Activated CD4-positive, alpha-beta T cell treated with anti-CD3 and anti-CD28 coated beads, Interleukin-2, amount 50 U/mL, for 24 hours (primary cell): ENCODE measurements at regions not wholly inside any gene's neighbourhood (a gene's known extent, or its start where the extent isn't known, plus 50 kb on each side); places are given as distances from the start of the nearest gene placed in this dataset.

Experiments
- DNase-seq, 2 donors: peaks; one replicate each; pipeline ENCODE4 v3.0.0-alpha.2; 2020; ENCODE audit warnings: low read depth in 1 of 2, low spot score in 1 of 2

DNA sequence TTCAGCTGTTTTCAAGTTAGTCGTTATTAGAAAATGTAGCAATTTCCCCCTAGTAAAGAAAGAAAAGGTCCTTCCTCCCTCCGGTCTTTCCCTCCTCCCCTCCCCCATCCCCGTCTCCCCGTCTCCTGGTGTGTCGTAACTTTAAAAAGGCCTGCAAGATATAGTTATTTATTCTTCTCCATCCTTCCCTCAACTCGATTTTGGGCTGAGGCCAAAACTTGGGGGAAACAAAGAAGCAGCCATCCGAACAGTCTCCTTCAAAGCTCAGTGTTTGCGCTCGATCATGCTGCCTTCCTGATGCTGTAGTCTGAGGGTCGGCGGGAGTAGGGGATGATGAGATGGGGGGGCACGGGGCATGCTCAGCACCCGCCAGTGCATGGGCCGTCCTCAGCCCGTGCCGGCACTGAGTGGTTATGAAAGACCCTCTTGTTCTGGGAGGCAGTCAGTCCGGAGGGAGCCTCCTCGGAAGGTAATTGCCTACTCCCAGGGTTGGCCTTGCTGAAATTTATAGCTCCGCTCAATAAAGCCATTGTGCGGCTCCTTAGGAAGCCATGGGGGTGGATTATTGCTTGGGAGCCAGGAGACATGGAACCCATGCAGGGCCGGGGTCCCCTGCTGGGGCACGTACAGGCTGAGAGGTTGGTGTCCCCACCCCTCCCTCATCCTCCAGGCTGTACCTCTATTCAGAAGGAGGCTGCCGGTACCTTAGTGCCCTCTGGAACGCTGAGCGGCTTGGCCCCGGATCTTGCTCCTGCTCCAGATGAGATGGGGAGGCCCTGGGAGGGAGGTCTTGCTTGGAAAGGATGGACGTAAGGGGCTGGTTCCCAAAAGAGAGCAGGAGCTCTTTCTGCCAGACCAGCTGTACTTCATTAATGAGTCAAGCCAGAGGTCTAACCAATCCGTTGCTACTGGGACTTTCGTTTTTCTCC lies 212.7 kb upstream of the CADM1 start:
- DNase-seq, result no peak

DNA sequence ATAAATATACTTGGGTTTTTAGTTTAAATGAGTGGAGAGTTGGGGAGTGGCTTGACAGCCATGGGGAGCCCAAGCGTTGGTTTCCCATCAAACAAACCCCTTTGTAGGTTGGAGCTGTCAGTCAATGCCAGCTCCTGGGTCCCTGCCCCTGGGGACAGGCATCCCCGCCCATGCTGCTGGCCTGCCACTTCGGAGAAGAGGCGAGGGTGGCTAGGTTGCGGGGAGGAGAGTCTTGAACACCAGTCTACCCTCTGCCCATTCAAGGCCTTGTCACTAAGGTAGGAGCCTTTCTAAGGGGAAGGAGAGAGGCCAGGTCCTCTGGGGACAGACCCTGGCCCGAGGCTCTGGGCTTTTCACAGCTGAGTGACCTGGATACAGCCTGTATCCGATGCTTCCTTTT lies 211.9 kb upstream of the CADM1 start:
- DNase-seq, result no peak

DNA sequence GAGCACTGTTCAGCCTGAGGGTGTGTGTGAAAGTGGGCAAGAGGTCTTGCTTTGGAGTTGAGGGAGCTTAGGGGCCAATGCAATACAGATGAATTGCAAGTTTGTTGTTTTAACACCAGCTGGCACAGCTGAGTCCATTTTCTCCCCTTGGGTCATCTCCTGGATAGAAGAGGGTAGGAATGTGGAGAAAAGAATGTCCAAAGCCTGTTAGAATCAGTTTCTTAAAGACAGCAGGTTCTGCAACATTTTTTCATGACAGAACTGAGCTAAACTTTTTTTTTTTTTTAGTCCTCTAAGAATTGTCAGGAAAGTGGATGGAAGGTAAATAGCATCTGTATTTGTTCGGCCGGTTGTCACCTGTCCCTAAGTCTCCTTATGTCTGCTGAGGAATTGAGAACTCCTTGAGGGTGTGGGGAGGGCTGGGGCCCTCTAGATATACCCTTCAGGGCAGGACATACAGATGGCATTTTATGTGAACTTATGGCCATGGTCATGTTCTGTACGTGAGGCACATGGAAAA lies 211.1 kb upstream of the CADM1 start:
- no peak for DNase-seq

DNA sequence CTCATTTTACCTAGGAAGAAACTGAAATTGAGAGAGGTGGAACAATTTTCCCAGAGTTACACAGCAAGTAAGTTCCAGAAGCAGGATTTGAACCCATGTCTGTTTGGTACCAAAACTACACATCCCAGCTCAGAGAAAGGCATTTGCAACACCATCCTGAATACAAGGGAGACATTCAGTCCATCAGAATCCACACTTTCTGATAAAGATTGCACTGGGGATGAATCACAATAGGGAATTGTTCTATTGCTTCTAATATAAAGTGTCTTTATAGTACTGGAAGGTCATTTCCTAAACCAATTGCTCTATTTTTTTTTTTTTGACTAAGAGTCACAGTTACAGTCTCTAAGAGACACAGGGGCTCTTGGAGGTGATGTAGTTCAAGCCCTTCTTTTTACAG lies 208.1 kb upstream of the CADM1 start:
- DNase-seq, result no peak

DNA sequence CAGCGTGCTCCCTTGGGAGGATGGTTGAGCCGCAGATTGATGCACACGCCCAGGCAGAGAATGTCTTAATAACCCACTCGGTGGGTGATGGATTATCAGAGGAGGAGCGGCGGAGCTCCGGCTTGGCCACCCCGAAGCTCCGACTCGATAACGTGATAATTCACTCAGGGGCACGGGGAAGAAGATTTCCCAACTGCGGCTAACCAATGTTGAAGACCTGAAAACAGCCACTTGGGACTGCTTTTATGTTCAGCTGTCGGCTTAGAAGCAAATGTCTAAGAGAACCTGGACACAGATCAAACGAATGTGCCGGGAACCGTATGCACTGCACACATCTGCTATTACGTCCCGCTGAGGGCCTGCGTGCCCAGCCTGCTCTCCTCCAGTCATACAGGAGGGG lies 206.8 kb upstream of the CADM1 start:
- DNase-seq, result no peak

DNA sequence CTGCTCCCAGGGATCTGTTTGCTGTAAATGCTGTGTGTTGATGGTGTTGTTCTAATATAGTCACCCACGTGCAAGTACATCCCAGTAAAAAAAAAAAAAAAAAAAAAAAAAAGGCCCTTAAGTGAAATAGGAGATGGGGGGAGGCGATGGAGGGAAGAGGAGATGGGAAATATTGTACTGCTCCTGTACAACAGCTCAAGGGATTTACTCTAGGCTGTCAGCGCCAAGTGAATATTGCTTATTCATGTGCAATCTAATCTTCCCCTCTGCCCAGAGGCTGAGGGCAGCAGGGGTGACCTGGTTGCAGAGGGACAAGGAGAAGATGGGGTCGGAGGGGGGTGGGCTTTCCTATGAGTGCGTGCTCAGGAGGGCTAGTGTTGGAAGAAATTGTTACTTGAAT lies 206.2 kb upstream of the CADM1 start:
- no peak for DNase-seq

DNA sequence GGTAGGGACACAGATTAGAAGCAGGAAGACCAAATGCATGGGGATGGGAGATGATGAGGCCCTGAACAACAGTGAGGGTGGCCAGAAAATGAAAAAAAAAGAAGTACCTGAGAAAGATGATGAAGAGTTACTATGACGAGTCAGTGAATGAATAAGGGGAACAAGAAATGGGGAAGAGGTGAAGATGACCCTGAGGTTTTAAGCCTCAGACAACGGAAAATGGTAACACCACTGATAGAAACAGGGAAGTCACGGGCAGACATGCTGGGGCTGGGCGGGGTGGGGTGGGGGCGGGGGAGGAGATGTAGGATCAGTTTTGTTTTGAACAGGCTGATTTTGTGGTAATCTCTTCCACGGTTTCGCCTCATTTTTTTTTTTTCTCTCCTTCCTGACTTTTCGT lies 205.1 kb upstream of the CADM1 start:
- DNase-seq, result no peak

DNA sequence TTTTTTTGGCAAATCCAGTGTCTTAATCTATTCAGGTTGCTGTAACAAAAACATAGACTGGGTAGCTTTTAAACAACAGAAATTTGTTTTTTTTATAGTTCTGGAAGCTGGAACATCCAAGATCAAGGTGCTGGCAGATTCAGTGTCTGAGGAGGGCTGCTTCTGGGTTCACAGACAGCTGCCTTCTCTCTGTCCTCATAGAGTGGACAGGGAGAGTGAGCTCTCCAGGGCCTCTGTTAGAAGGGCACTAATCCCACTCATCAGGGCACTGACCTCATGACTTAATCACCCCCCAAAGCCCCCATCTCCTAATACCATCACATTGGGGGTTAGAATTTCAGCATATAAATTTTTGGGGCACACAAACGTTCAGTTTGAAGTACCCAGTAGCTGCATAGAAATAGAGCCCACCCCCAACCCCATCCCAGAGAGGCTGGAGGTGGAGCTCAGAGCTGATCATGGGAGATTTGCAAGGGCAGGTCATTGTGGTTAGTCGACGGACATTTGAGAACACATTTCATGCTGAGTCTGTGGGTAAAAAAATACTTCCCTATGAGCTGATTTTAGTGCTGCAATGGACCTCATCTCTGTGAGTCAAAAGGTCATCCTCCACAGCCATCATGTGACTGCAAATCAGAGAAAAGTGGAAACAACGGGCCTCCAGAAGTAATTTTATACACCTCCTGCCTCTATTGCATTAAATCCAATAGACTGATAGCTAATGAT lies 203.1 kb upstream of the CADM1 start:
- no peak for DNase-seq

DNA sequence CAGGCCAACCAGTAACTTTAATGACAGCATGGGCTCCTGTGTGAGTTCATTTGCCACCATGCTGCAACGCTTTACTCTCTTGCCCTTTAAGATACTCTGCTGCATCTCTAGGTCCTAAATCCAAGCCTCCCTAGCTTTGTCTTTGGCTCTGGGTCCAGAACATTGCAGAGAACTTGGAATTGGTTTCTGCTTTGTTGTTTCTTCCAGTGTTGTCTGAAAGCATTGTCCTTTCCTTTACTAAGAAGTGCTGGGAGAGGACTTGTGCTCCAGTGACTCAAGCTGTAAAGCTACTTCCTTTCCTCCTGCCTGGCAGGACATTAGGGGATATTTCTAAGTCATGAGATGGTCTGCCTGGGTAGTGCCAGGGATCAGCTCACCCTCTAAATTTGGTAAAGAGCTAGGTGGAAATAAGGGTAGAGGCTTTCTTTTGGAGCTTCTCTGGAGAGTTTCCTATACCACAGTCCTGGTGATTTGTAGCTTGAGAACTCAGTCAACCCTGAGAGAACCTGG lies 202.5 kb upstream of the CADM1 start:
- DNase-seq, result no peak

DNA sequence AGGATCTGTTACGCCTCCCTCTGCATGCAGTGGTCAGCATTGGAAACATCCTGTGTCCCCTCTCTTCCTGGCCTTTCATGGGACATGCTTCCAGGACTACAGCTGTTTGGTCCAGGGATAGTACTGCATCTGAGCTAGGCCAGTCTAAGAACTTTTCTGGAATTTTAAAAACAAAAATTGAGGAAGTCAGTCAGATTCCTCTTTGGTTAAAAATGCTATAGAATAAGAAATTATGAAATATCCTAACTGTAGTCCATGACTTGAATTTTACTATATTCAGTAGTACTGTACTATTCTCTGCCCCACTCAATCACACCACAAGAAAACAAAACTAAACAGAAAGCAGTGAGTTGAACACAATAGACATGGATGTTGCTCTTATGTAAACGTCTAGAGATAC lies 201.0 kb upstream of the CADM1 start:
- no peak for DNase-seq

DNA sequence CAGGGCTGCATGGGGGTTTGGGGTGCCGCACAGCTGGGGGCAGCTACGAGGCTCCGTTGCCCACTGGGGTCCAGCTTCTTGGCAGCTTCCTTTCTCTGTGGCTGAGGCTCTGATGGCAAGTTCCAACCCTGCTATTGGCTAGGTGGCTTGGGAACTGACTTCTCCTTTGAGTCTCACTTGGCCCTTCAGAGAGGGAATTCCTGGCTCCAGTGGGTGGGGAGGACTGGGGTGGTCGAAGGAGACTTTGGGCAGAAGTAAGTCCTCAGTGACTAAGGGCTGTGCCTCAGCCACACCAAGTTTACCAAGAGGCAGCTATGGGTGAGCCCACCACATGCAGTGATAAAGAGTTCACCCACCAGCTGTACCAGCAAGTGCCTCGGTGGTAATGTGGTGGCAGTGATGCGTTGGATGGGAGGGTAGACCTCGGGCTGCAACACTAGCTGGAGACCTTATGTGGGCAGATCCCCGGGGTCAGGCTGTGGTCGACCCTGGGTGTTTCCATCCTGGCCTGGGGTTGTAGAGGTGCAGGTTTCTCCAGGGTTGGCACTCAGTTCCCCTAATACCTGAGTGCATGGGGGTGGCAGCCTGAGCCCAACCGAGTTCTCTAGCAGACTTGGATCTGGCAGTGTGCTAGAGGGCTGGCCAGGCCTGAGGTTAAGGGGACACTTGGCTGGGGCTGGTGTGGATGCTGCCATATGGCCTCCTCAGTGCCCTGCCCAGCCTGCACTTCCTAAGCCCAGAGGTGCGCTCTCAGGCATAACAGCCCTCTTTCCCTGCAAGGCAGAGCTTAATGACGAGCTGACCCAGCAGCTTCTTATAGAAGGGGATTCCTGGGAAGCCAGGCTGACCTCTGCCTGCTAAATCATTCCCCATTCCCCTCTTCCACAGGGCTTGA lies 197.0 kb upstream of the CADM1 start:
- no peak for DNase-seq

DNA sequence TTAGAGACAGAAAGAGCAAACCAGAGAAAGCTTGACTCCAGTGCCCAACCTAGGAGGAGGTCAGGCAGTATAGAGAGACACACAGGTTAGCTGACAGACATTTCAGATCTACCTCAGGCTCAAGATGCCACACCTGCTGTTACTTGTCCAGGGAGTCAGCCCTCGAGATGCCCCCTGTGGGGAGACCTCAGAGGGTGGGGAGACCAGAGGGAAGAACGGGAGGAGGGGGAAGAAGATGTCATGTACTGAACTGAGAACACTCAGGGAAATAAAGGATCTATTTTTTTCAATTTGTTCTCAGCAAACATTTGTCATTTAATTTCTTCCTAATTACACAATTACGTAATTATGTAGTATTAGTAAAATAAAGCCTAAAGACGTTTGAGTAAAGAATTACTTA lies 196.3 kb upstream of the CADM1 start:
- no peak for DNase-seq

DNA sequence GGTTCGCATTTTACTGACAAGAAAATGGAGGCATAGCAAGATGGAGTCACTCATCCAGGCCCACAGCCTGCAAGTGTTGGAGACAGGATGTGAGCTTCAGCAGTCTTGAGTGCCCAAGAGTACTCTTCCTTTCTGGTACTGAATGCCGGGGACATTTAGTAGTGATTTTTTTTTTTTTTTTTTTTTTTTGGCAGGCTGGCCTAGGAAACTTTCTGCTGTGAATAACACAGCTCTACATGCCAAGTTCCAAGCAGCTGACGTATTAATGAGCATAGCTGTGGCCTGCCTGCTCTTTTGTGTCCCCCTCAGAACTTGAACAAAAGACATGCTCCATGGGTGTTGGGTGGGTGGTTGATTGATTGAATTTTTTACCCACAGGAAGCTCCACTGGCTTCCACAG lies 195.5 kb upstream of the CADM1 start:
- no peak for DNase-seq

DNA sequence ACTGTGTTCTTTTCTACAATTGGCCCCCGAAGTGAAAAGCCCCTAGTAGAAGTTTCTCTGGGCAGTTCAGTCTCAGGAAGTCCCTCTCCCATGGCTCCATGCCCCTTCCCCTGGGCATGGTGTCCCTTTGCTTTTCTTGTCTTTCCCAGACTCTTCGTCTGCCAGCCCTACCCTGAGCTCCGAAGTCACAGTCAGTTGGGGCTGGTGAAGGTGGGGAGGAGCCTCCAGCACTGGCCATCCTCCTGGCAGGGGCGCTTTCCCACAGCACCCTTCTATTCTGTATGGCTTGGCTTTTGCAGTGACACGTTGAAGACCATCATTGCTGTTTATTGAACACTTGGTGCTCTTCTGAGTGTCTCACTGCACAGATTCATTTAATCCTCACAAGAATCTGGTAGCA lies 195.1 kb upstream of the CADM1 start:
- DNase-seq, result no peak

DNA sequence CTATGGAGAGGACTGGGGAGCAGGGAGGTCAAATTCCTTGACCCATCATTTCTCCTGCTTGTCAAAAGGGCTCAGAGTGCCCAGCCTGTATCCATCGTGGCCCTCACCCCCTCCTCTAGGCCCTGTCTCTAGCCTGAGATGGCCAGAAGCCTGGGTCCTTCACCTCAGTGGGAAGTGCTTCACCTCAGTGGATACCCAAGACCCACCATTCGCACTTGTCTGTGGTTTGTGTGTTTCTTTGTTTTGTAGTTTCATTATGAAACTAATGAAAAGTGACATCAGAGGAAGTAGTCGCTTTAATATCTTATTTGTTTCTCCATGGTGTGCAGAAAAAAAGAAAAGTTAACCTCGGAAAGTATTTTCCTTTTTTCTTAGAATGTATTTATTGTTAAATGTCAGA lies 194.0 kb upstream of the CADM1 start:
- DNase-seq, result no peak

DNA sequence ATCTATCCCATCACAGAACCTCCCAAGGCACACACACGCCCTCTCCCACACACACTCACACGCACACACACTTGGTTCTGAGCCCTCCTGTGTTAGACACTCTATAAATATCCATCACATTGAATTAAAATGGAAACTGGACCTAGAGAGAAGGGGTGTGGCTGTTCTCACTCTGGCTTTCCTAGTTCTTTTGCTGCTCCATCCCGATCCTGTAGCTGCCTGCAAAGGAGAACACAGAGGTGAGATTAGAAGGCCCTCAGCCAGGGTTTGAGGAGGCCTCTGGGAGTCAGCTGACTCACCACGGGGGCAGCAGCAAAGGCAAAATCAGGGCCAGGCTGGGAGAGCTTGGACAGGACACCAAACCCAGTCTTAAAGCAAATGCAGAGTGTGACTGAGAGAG lies 192.3 kb upstream of the CADM1 start:
- no peak for DNase-seq

DNA sequence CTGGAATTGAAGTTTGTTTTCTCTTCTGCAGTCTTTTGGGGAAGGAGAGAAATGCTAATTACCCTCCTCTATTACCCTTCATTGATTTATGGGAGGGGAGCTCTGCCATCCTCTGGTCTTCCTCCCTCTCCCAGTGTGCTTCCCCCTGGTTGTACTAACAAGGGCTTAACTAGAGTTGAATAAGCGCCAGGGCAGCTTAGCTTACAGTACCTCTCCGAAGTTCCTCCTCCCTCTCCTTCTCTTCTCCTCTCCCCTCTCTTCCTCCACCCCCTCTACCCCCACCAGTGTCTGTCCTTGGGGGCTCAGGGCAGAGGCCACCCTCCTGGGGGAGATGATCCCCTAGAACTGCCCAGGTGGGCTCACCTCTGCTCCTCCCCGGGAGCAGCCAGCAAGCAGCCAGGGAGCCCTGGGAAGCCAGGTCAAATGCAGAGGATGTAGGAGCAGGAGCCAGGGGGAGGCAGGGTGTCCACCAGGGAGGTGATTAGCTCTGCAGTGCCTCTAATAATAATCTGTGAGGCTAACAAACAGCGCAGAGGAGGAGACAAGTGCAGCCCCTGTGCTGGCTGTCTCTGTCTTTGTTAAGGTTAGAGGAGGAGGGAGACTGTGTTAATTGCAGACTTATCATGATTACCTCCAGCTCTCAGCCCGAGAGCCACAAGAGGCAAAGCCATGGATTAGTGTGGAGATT lies 191.6 kb upstream of the CADM1 start:
- DNase-seq, result no peak

DNA sequence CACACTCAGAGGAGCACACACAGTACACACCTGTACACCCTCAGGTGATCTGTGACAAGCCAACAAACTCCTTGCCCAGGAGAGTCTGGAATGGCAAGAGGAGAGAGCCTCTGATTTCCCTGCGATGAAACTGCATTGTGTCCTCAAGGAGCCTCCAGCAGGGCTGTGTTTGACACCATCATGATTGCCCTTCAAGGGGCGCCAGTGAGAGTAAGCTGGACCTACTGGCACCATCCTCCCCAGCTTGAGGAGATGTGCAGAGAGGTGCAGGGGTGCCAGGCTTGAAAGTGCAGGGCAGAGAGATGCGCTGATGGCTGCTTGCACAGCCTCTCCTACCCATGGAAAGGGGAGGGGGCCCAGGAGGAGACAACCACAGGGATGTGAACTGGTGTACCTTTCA lies 188.8 kb upstream of the CADM1 start:
- DNase-seq, result no peak

DNA sequence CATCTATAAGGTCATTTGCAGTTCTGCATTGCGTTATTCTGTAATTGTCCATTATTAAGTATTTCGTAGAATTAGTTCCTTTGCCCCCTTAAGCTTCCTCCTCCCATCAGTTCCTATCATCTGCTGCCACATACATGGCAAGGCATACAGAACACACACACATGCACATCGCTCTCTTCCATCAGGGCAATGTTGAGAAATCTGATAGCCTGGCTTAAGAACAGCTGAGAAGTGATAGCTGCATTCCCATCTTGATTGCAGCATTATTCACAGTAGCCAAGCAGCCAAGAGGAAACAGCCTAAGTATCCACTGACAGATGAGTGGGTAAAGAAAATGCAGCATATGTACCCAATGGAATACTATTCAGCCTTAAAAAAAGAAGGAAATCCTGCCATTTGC lies 186.8 kb upstream of the CADM1 start:
- no peak for DNase-seq

DNA sequence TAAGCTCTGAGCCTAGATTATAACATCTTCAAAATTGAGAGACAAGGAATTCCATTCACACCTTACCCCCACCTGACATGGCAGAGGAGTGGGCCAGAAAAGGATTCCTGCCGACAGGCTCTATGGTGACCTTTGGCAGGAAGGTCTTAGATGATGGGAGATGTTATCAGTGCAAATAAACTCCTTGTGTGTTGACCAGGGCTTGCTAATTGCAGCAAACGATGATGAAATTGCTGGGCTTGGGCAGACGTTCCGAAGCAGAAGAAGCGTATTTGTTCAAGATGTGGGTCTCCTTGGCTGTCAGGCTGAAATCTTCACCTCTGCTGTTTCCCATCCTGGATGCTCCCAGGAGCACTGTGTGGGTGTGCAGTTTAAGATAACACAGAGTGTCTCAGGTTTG lies 183.7 kb upstream of the CADM1 start:
- no peak for DNase-seq

DNA sequence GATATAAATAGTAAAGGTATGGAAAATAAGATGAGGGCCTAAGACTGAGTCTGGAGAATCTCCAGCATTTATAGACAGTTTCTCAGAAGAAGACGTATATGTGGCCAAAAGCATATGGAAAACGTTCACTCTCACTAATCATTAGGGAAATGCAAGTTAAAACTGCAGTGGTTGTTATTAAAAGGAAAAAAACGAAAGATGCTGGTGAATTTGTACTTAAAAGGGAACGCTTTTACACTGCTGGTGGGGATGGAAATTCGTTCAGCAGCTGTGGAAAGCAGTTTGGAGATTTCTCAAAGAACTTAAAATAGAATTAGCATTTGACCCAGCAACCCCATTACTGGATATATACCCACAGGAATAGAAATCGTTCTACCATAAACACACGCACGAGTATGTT lies 180.5 kb upstream of the CADM1 start:
- no peak for DNase-seq
